Body of pancreas (tissue), 4 donors: ENCODE measurements at regions not wholly inside any gene's neighbourhood (a gene's known extent, or its start where the extent isn't known, plus 50 kb on each side); places are given as distances from the start of the nearest gene placed in this dataset.

Experiments
- POLR2A ChIP-seq, 3 donors: fragments of 450-650 bp; IDR thresholded peaks; one replicate each; pipeline ENCODE4 v1.6.1; 2016; ENCODE audit warnings: antibody characterized with exemption in 3 of 3, mild to moderate bottlenecking in 2 of 3
- TF ChIP-seq, protein P1 (sequence below), 7 experiments: fragments of 450-650 bp in 4 of 7; fragments of 200-600 bp in 3 of 7; sonication (generic) in 3 of 7; IDR thresholded peaks; one replicate each; pipeline ENCODE4 v1.5.1; 2016 to 2019; ENCODE audit warnings: antibody characterized with exemption in 7 of 7

- TF ChIP-seq, protein P1, sequence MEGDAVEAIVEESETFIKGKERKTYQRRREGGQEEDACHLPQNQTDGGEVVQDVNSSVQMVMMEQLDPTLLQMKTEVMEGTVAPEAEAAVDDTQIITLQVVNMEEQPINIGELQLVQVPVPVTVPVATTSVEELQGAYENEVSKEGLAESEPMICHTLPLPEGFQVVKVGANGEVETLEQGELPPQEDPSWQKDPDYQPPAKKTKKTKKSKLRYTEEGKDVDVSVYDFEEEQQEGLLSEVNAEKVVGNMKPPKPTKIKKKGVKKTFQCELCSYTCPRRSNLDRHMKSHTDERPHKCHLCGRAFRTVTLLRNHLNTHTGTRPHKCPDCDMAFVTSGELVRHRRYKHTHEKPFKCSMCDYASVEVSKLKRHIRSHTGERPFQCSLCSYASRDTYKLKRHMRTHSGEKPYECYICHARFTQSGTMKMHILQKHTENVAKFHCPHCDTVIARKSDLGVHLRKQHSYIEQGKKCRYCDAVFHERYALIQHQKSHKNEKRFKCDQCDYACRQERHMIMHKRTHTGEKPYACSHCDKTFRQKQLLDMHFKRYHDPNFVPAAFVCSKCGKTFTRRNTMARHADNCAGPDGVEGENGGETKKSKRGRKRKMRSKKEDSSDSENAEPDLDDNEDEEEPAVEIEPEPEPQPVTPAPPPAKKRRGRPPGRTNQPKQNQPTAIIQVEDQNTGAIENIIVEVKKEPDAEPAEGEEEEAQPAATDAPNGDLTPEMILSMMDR (IDR thresholded peaks at IDR 0.05) = no peak
- no peak for TF ChIP-seq POLR2A (IDR thresholded peaks at IDR 0.05)
Observed at GRCh38 chr13:37382146-37382545, 216.4 kb downstream of the POSTN start.
